OCI-LY1 (cell line): ENCODE measurements at regions not wholly inside any gene's neighbourhood (a gene's known extent, or its start where the extent isn't known, plus 50 kb on each side); places are given as distances from the start of the nearest gene placed in this dataset.

Source experiments
- H2AFZ ChIP-seq: fragments of 200-600 bp; sonication (generic), shearing (Covaris generic); 2 replicates; pipeline ENCODE4 v1.6.0; 2014; ENCODE audit warnings: antibody characterized with exemption, mild to moderate bottlenecking, low read length
- H3F3A ChIP-seq: fragments of 200-600 bp; sonication (generic), shearing (Covaris generic); 2 replicates; pipeline ENCODE4 v1.6.0; 2014; ENCODE audit warnings: mild to moderate bottlenecking, antibody characterized with exemption, low read length, moderate library complexity; ENCODE audit not compliant: insufficient read depth
- H3K27ac ChIP-seq: fragments of 200-600 bp; sonication (generic); 2 replicates; pipeline ENCODE4 v1.5.1; 2014; ENCODE audit warnings: low read length, mixed run types, mild to moderate bottlenecking, low read depth; ENCODE audit not compliant: poor library complexity, severe bottlenecking
- H3K27me3 ChIP-seq: fragments of 200-600 bp; sonication (generic); 2 replicates; pipeline ENCODE4 v1.6.0; 2014; ENCODE audit warnings: antibody characterized with exemption, mild to moderate bottlenecking, low read length, moderate library complexity; ENCODE audit not compliant: insufficient read depth
- H3K36me3 ChIP-seq: fragments of 200-600 bp; sonication (generic); 2 replicates; pipeline ENCODE4 v1.6.1; 2014; ENCODE audit warnings: mild to moderate bottlenecking, antibody characterized with exemption, low read length, moderate library complexity, mixed read lengths; ENCODE audit not compliant: insufficient read depth
- H3K4me1 ChIP-seq: fragments of 200-600 bp; sonication (generic); 2 replicates; pipeline ENCODE4 v1.5.1; 2014; ENCODE audit warnings: mild to moderate bottlenecking, low read length, moderate library complexity; ENCODE audit not compliant: insufficient read depth, severe bottlenecking
- H3K4me2 ChIP-seq: fragments of 200-600 bp; sonication (generic), shearing (Covaris generic); 2 replicates; pipeline ENCODE4 v1.6.1; 2014; ENCODE audit warnings: low read length
- H3K4me3 ChIP-seq: fragments of 200-600 bp; sonication (generic); 2 replicates; pipeline ENCODE4 v1.5.1; 2014; ENCODE audit warnings: low read length, low read depth, mild to moderate bottlenecking, mixed read lengths; ENCODE audit not compliant: poor library complexity, severe bottlenecking
- H3K79me2 ChIP-seq: fragments of 200-600 bp; shearing (Covaris generic); 2 replicates; pipeline ENCODE4 v1.6.1; 2016; ENCODE audit warnings: mixed run types, low read length, mixed read lengths; ENCODE audit not compliant: insufficient read depth
- H3K9ac ChIP-seq: fragments of 200-600 bp; sonication (generic), shearing (Covaris generic); 2 replicates; pipeline ENCODE4 v1.6.1; 2014; ENCODE audit warnings: mild to moderate bottlenecking, low read length, mixed read lengths
- H3K9me2 ChIP-seq: fragments of 200-600 bp; sonication (generic), shearing (Covaris generic); 2 replicates; pipeline ENCODE4 v1.6.1; 2014; ENCODE audit warnings: low read depth, mild to moderate bottlenecking, low read length, mixed read lengths
- H3K9me3 ChIP-seq: fragments of 200-600 bp; shearing (Covaris generic); 2 replicates; pipeline ENCODE4 v1.6.1; 2014; ENCODE audit warnings: low read length, mixed read lengths
- H4K20me1 ChIP-seq: fragments of 200-600 bp; sonication (generic), shearing (Covaris generic); 2 replicates; pipeline ENCODE4 v1.6.0; 2016; ENCODE audit warnings: mild to moderate bottlenecking, low read length; ENCODE audit not compliant: insufficient read depth
- EZH2 ChIP-seq: fragments of 200-600 bp; sonication (generic), shearing (Covaris generic); IDR thresholded peaks from 2 replicates; pipeline ENCODE4 v1.8.0; 2017; ENCODE audit warnings: borderline replicate concordance, mixed run types, mild to moderate bottlenecking, antibody characterized with exemption, low read length, moderate library complexity, mixed read lengths
- TF ChIP-seq, protein P1 (sequence below): fragments of 200-600 bp; sonication (generic), shearing (Covaris generic); IDR thresholded peaks from 2 replicates; pipeline ENCODE4 v1.5.1; 2017; ENCODE audit warnings: mild to moderate bottlenecking, antibody characterized with exemption, low read length, moderate library complexity, mixed read lengths

DNA sequence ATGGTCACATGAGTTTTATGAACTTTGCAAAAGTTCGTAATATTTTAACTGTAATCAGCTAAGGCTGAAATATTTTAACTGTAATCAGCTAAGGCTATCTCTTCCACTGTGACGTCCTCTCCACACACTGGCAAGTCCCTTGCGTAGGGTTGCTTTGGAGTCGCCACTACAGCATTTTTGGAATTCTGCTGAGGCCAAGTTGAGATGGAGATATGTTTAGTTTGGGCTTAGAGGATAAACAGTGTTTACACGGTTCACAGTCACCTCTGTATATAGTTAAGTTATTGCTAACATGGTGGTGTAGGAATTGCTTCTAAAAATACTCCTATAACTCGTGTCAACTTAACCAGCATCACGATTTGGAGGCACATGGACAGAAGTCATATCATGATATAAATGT lies 143.6 kb upstream of the SERP2 start:
- H3K36me3 ChIP-seq: no peaks in the 10 kb centered on the region
- no peaks in the 10 kb centered on the region for H3K9me2 ChIP-seq
- H3K27ac ChIP-seq: no peak overlapping the region
- H2AFZ ChIP-seq: no peak overlapping the region
- H3K27me3 ChIP-seq: no peaks in the 10 kb centered on the region; the same call in 1 of the 2 replicates
- no peaks in the 10 kb centered on the region for H3F3A ChIP-seq
- H4K20me1 ChIP-seq: no peaks in the 10 kb centered on the region
- H3K4me2 ChIP-seq: no peak overlapping the region
- no peaks in the 10 kb centered on the region for H3K79me2 ChIP-seq
- TF ChIP-seq, protein P1, sequence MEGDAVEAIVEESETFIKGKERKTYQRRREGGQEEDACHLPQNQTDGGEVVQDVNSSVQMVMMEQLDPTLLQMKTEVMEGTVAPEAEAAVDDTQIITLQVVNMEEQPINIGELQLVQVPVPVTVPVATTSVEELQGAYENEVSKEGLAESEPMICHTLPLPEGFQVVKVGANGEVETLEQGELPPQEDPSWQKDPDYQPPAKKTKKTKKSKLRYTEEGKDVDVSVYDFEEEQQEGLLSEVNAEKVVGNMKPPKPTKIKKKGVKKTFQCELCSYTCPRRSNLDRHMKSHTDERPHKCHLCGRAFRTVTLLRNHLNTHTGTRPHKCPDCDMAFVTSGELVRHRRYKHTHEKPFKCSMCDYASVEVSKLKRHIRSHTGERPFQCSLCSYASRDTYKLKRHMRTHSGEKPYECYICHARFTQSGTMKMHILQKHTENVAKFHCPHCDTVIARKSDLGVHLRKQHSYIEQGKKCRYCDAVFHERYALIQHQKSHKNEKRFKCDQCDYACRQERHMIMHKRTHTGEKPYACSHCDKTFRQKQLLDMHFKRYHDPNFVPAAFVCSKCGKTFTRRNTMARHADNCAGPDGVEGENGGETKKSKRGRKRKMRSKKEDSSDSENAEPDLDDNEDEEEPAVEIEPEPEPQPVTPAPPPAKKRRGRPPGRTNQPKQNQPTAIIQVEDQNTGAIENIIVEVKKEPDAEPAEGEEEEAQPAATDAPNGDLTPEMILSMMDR: no peak
- TF ChIP-seq EZH2: no peak
- H3K9ac ChIP-seq: no peak overlapping the region
- no peaks in the 10 kb centered on the region for H3K4me1 ChIP-seq
- H3K9me3 ChIP-seq: no peaks in the 10 kb centered on the region
- H3K4me3 ChIP-seq: no peak overlapping the region

DNA sequence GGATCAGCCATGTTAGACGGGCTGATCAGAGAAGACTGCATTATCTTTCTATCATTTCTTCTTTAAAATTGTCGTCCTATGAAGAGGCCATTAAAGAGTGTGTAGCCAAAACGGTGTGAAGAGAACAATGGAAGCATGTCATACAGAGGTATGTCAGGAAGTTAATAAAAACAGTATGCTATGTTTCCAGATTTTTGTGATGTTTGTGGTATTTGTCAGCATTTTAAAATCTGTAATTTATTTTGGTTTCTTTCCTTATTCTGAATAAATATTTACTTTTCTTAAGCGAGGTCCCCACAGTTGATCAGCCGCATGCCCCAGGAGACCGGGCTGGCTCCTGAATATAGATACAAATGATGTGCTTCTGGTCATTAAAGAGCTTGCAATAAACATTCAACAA lies 142.9 kb upstream of the SERP2 start:
- Histone ChIP-seq H3K27ac (no peak overlapping the region), H3K27me3 (no peaks in the 10 kb centered on the region; the same call in 1 of the 2 replicates), H3K36me3 (no peaks in the 10 kb centered on the region), H4K20me1 (no peaks in the 10 kb centered on the region), H3K9me3 (no peaks in the 10 kb centered on the region), H3K9me2 (no peaks in the 10 kb centered on the region), H3K4me2 (no peak overlapping the region), H3K4me3 (no peak overlapping the region), H3F3A (no peaks in the 10 kb centered on the region), H3K79me2 (no peaks in the 10 kb centered on the region), H3K4me1 (no peaks in the 10 kb centered on the region), H2AFZ (no peak overlapping the region), H3K9ac (no peak overlapping the region)
- TF ChIP-seq EZH2: no peak
- TF ChIP-seq, protein P1: no peak

DNA sequence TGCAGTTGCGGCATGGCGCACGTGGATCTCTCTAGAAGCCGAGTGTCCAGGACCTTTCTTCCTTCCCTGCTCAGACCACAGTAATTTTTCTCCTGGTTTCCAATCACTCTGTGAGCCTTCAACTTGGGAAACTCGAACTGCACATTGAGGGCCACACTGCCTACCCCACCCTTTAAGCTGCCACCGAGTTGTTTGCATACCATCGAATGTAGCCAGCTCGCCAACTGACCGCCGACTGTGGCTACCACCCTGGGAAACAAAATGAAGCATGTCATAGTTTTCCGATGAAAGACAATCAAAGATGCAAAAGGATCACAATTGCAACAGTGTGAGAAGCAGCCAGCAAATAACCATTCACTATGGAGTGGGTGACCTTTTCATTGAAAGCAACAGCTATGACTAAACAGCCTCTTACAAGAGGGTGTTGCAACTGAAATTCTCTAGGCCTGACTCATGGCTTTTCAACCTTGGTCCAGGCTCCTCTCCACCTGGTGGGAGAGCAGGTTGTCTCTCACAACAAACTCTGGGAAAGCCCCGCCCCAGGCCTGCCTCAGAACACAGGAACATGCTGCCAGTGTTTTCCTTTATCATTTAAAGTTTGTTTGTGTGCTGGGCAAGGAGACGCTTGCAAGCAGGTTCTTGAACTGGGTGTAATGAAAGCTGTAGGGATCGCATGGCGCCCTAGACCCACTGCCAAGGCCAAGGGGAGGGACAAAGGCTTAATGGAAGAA lies 141.7 kb upstream of the SERP2 start:
- TF ChIP-seq EZH2: no peak
- TF ChIP-seq, protein P1: no peak
- no peaks in the 10 kb centered on the region for H3K79me2 ChIP-seq
- H3K9ac ChIP-seq: no peak overlapping the region
- no peaks in the 10 kb centered on the region for H3K9me3 ChIP-seq
- H3K27ac ChIP-seq: no peak overlapping the region
- H3K4me1 ChIP-seq: no peaks in the 10 kb centered on the region
- H3K36me3 ChIP-seq: no peaks in the 10 kb centered on the region
- H3K9me2 ChIP-seq: no peaks in the 10 kb centered on the region
- H4K20me1 ChIP-seq: no peaks in the 10 kb centered on the region
- no peaks in the 10 kb centered on the region for H3F3A ChIP-seq
- no peak overlapping the region for H3K4me2 ChIP-seq
- no peaks in the 10 kb centered on the region; the same call in none of the 2 replicates for H3K27me3 ChIP-seq
- H3K4me3 ChIP-seq: no peak overlapping the region
- no peak overlapping the region for H2AFZ ChIP-seq
